ENCODE measurements at regions not wholly inside any gene's neighbourhood (a gene's known extent, or its start where the extent isn't known, plus 50 kb on each side); places are given as distances from the start of the nearest gene placed in this dataset.
A peak's percentile ranks its signal among the peaks of the same experiment; 100 is the strongest.

DNA sequence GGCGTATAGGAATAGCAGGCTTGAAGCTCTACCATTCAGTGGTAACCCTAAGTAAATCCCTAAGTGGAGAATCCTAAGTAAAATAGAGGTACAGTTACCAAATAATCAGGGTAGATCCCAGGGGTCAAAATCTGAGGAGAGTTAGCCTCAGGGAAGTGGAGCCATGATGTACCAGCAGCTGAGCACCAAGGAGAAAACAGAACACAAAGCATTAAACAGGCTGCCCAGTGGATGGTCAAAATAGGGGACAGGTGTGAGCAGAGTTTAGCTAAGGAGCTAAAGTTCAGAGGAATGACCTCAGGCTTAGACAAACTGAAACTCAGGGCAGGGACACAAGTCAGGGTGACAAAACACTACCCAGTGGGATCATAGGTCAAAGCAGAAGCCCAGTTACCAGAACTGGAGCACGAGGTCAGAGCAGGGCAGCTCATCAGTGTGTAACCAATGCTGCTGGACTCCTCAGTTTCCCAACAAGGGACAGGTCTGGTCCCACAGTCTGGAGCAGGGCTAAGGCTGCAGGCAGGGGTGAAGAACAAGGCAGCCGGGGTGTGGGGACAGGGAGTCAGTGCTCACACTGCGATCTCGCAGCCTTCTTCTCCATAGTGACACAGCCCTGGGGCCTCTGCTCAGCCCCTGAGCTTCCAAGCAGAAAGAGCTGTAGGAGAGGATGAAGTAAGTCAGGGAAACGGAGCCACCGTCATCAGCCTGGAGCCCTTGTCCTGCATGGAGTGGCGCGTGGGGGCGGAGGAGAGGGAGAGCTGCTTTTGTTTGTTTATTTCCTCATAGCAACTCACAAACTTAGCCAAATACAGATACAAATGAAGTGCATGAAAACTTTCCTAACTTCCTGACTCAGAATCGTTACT, 264.0 kb downstream of the MREG start:
- Histone ChIP-seq H4K91ac (replicated peaks; ENCODE audit: insufficient read length, low read length) (no peak overlapping the region), H3K4me3 (ENCODE audit: extremely low read depth in 1 of 4, insufficient read depth in 2 of 4, low read depth in 3 of 4, low read length in 4 of 4) (no peak overlapping the region), H2BK20ac (ENCODE audit: low read length) (no peak overlapping the region), H4K5ac (ENCODE audit: insufficient read length, low read depth, low read length) (no peak overlapping the region), H3K23me2 (ENCODE audit: low read depth, low read length) (no peaks in the 10 kb centered on the region), H2AK5ac (ENCODE audit: low read depth, low read length) (no peak overlapping the region), H3K27ac (ENCODE audit: low read depth, low read length) (no peak overlapping the region), H3K79me2 (ENCODE audit: control insufficient read depth in 1 of 2, insufficient read depth in 2 of 2, low read length in 2 of 2) (no peaks in the 10 kb centered on the region), H3K4me2 (ENCODE audit: insufficient read depth in 1 of 2, low read depth in 2 of 2, low read length in 2 of 2) (no peak overlapping the region), H3K4me1 (replicated peaks in 1 of 4; ENCODE audit: control insufficient read depth in 3 of 4, insufficient read depth in 4 of 4, low read length in 3 of 4) (no peaks in the 10 kb centered on the region), H2BK120ac (replicated peaks; ENCODE audit: low read depth, low read length) (no peak overlapping the region), H2BK15ac (ENCODE audit: low read length) (peak overlapping the region; percentile 1; the same call in 1 of the 2 replicates), H3K18ac (ENCODE audit: extremely low read depth, low read length) (no peak overlapping the region), H3K27me3 (replicated peaks in 1 of 4; ENCODE audit: control insufficient read depth in 3 of 4, extremely low read depth in 1 of 4, insufficient read depth in 3 of 4, low read length in 3 of 4) (no peaks in the 10 kb centered on the region), H3K14ac (ENCODE audit: insufficient read length) (no peak overlapping the region), H2AFZ (ENCODE audit: low read length) (no peak overlapping the region), H3K23ac (ENCODE audit: insufficient read length) (no peak overlapping the region), H2BK12ac (ENCODE audit: low read depth, low read length) (no peak overlapping the region), H3K79me1 (ENCODE audit: low read depth, low read length) (no peaks in the 10 kb centered on the region), H3K4ac (replicated peaks; ENCODE audit: insufficient read length, low read depth, low read length) (no peak overlapping the region), H3K9me3 (ENCODE audit: insufficient read depth in 2 of 2, low read depth in 1 of 2, low read length in 1 of 2) (no peaks in the 10 kb centered on the region), H2BK5ac (ENCODE audit: low read depth, low read length) (no peak overlapping the region), H4K8ac (ENCODE audit: extremely low read depth, insufficient read depth, low read length) (no peak overlapping the region; the same call in 1 of the 2 replicates), H3K9ac (replicated peaks in 1 of 4; ENCODE audit: extremely low read depth in 1 of 4, low read depth in 3 of 4, low read length in 3 of 4) (no peak overlapping the region), H3K56ac (replicated peaks; ENCODE audit: insufficient read length, low read depth, low read length) (no peak overlapping the region), H3K36me3 (ENCODE audit: control insufficient read depth in 2 of 4, insufficient read depth in 4 of 4, low read length in 3 of 4) (no peaks in the 10 kb centered on the region), H4K20me1 (replicated peaks in 1 of 2; ENCODE audit: control insufficient read depth in 1 of 2, insufficient read depth in 2 of 2, low read length in 2 of 2) (no peaks in the 10 kb centered on the region)
- ChIA-PET CTCF (ENCODE audit: partially characterized antibody) (interaction anchor here (0.5 to 1.7 kb wide), 4 partner anchors 11 to 424 kb away, joined by 3 to 6 read pairs (median 3); no protein-coding TSS in a partner anchor), POLR2A (ENCODE audit: partially characterized antibody) (no interaction called here)
- WGBS, 2 experiments (ENCODE audit: extremely low coverage in 1 of 2, insufficient coverage in 1 of 2, insufficient read length in 1 of 2, insufficient replicate concordance in 2 of 2, low coverage in 1 of 2, low lambda C conversion rate in 2 of 2, missing lambda C conversion rate in 1 of 2): 96% methylated on average over 11 of the region's 11 CpGs; no CpG with 5 or more reads in 1 of the 2 experiments
- TF ChIP-seq POLR2A (IDR thresholded peaks at IDR 0.05; ENCODE audit: control extremely low read depth in 1 of 2, low read depth in 2 of 2, low read length in 2 of 2) (no peak), YY1 (IDR thresholded peaks at IDR 0.05; ENCODE audit: low read depth, low read length) (no peak), SIX5 (IDR thresholded peaks at IDR 0.05; ENCODE audit: low read depth, low read length) (no peak), SP1 (IDR thresholded peaks at IDR 0.05; ENCODE audit: low read depth, low read length) (no peak)
- TF ChIP-seq, protein P1, sequence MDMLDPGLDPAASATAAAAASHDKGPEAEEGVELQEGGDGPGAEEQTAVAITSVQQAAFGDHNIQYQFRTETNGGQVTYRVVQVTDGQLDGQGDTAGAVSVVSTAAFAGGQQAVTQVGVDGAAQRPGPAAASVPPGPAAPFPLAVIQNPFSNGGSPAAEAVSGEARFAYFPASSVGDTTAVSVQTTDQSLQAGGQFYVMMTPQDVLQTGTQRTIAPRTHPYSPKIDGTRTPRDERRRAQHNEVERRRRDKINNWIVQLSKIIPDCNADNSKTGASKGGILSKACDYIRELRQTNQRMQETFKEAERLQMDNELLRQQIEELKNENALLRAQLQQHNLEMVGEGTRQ (IDR thresholded peaks at IDR 0.05; ENCODE audit: low read length): no peak
- no peak for DNase-seq (ENCODE audit: low read depth in 1 of 2, low spot score in 2 of 2)
- no peak for FAIRE-seq

Data from H1 (cell line).